ENCODE measurements at regions not wholly inside any gene's neighbourhood (a gene's known extent, or its start where the extent isn't known, plus 50 kb on each side); places are given as distances from the start of the nearest gene placed in this dataset.

DNA sequence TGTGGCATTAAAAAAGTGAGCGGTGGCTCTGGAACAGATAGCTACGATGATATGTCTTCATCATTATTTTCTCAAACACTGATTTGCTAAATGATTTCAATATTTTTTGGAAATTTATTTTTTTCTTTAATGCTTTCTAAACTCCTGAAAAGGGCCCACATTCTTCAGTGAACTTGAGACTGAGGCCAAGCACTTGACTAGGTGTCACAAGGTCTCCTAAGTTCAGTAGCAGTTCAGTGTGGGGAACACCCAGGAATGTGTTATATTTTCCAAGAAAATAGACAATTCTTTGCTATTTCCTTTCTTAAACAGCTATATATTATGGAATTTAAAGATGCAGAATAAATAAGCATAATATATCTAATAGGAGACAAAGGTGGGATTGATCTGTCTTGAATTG is 850.9 kb downstream of the USP25 start:
- TF ChIP-seq CTCF (conservative IDR thresholded peaks at IDR 0.05) (no peak), ZFX (IDR thresholded peaks at IDR 0.05) (no peak)

Data from C4-2B (cell line).